ENCODE measurements at regions not wholly inside any gene's neighbourhood (a gene's known extent, or its start where the extent isn't known, plus 50 kb on each side); places are given as distances from the start of the nearest gene placed in this dataset.

- no peak for TF ChIP-seq POLR2A (IDR thresholded peaks at IDR 0.05)
- no peak for TF ChIP-seq CTCF (IDR thresholded peaks at IDR 0.05)
Observed at GRCh38 chr14:30395065-30395464, 163.9 kb upstream of the G2E3 start.
